ENCODE measurements at regions not wholly inside any gene's neighbourhood (a gene's known extent, or its start where the extent isn't known, plus 50 kb on each side); places are given as distances from the start of the nearest gene placed in this dataset.
A peak's percentile ranks its signal among the peaks of the same experiment; 100 is the strongest.

DNA sequence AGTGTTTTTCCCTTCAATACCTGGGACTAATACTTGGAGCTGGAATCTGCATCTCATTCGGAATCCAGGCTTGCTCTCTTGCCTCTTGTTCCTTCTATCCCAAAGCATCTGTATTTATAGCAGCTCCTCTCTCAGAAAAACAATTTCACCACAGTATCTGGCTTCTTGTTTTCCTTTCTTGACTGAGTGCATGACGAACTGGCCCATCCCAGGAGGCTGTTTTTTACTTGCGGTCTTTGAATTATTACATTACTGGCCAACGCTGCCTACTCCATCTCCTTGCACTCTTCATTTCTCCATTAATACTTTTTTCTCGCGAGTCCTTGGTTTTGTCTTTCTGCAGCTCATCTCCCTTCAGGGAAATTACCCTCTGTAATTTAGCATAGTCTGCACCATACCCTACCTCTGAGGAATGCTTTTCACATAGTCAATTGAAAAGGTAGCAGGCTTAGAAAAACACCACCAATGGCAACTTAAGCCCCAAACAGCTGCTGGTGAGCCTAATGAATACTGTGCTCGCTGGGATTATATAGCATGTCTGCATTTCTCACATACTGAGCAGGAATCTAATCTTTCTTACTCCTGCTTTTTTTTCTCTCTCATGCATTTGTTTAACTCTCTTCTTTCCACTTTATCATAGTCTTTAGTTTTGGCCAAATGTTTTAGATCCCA is 277.4 kb upstream of the SESN3 start:
- DNase-seq = no peak

DNA sequence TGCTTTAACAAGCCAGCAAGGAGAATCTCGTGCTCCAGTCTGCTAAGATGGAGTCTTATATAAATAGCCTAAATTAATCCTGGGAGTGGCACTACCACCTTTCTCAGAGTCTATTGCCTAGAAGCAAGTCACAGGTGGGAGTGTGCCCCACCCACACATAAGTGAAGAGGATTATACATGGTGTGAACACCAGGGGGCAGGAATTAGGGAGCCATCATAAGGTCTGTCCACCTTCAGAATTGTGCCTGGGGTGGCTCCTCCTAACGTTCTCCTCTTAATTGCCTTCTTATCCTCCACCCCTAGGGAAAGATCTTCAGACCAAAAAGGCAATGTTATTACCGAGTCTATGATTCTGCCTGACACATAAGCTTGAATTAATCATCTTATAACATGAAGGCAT is 276.8 kb upstream of the SESN3 start:
- peak; percentile 7 for DNase-seq

DNA sequence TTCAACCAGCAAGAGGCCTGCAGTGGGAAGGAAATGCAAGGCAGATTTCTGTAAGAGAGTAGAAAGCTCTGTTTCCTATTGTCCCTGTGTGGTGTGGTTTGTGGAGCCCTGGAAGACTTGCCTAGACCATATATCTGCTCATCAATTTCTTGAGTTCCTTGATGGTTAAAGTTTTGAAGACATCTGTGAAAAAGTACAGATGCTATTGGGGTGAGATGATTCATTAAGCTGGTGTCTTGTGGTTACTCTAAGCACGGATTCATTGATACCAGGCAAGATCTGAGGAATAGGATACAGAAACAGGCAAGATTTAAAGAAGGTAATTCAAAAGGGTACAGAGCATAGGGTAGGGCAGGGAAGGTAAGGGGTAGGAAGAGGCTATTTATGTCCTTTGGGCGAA is 275.8 kb upstream of the SESN3 start:
- DNase-seq = no peak

DNA sequence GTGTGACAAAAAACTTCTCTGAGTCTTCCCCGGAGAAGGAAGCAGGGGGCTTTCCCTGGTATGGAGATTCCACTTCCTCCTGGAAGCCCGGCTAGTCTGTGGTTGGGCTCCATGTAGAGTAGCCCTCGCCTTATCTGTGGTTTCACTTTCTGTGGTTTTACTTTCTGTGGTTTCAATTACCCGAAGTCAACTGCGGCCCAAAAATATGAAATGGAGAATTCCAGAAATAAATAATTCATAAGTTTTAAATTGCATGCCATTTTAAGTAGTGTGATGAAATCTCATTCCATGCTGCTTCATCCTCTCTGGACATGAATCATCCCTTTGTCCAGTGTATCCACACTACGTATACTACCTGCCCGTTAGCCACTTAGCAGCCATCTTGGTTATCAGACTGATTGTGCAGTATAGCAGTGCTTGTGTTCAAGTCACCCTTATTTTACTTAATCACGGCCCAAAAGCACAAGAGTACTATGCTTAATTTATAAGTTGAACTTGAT is 275.0 kb upstream of the SESN3 start:
- no peak for DNase-seq

DNA sequence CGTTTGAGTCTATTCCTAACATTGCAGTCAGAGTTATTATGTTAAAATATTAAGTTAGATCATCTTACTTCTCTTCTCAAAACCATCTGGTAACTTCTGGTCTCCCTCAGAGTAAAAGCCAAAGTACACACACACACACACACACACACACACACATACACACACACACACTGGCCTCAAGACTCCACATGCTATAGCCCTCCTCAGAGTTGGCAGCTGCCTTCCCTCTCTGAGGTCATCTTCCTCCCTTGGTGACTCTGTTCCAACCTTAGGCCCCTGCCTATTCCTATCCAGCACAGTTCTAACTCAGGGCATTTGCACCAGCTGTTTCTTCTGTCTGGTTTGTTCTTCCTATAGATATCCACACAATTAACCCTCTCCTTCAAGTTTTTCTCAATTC is 272.0 kb upstream of the SESN3 start:
- no peak for DNase-seq

DNA sequence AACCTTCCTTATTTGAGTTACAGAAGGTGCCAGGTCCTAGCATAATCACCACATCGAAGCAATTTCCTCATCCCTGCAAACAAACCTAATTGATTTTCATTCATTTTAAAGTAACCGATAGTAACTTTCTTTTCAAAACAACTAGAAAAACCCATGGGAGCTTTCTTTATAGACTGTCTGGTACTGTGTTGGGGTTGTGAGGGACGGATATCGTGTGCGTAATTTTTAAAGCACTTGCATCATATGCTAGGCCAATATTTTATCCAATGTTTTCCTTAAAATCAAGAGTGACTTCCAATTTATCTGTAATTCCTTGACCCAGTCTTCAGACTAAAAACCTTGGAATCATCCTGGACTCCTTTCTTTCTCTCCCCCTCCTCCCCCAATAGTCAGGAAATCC is 271.5 kb upstream of the SESN3 start:
- no peak for DNase-seq

DNA sequence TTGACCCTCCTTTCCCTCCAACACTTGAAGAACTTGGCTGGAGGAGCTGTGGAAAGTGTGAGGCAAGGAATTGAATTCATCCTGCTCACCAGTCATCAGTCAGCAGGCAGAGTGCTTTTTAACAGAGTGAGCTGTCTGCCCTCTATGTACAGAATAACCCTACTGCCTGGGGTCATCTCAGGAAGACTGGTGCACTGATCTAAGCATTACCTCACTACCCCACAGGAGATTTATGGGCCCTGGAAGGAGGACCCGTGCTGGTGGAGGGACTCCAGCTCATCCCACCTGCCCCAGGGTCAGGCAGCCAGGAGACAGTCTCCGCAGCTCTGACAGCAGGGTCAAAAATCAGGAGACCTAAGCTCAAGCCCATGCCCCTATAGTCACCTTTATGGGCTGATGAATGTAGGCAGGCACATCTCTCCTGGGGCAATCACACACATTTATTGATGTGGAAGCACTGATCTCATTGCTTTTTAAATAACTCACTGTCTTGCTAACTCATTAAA is 270.8 kb upstream of the SESN3 start:
- DNase-seq = no peak

DNA sequence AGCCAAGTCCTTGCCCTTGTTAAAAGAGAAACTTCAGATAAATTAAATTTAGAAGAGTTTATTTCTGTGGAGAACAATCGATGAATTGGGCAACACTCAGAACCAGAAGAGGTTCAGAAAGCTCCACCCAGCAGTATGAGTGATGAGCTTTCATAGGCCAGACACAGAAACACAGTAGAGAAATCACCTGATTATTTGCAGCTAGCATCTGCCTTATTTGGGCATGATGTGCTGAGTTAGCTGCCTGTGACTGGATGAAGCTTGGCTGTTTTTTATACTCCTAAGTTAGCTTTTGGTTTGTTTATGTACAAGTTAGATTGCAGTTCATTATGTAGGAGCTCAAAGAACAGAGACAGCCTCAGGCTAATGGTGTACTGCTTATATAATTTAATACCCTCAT is 269.5 kb upstream of the SESN3 start:
- no peak for DNase-seq

GRCh38 chr11:95499516-95500135 is 268.6 kb upstream of the SESN3 start:
- no peak for DNase-seq

GRCh38 chr11:95498722-95499425 is 267.9 kb upstream of the SESN3 start:
- no peak for DNase-seq

- DNase-seq = no peak
Observed at GRCh38 chr11:95496901-95497300, 265.9 kb upstream of the SESN3 start.

DNA sequence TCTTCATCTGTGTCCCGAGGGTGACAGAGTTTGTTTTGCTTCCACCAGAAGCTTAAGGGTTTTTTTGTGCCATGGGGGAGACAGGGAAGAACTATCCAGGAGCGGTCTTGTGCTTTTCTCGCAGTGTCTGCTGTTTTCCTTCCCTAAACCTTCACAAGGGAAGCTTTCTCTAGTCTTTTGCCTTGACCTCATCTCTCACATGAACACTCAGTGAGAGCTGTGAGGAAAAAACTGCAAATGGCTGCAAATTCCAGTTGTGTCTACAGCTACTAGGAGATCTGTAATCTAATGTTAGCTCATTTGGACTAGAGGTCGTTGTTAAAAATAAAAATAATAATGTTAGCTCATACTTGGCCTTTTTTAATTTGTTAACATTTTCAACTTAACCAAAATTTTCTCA is 264.7 kb upstream of the SESN3 start:
- DNase-seq = no peak

DNA sequence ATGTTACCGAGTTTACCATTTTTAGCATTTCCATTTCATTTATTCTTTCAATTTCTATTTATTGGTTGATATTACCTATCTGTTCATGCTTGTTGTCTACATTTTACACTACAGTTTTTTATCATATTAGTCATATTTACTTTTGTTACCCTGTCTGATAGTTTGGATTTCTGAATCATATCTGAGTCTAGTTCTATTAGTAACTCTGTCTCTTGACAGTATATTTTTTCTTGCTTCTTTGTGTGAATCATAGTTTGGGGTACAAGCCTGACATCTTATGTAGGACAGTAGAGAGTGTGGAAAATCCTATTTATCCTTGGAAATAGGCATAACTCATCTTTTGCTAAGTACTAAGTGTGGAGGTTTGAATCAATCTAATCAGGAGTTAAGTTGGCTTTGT is 263.9 kb upstream of the SESN3 start:
- DNase-seq = no peak

DNA sequence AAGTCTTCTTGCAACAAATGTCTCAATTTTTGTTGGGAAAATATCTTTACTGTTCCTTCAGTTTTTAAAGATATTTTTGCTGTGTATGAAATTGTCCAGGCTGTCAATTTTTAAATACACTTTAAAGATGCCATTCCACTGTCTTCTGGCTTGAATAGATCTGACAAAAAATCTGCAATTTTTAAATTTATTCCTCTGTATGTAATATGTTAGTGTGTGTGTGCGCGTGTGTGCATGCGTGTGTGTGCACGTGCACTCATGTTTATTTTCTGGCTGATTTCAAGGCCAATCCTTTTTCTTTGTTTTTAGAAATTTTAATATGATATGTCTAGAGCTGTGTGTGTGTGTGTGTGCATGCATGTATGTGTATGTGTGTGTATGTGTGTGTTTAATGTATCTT is 263.2 kb upstream of the SESN3 start:
- DNase-seq = no peak

DNA sequence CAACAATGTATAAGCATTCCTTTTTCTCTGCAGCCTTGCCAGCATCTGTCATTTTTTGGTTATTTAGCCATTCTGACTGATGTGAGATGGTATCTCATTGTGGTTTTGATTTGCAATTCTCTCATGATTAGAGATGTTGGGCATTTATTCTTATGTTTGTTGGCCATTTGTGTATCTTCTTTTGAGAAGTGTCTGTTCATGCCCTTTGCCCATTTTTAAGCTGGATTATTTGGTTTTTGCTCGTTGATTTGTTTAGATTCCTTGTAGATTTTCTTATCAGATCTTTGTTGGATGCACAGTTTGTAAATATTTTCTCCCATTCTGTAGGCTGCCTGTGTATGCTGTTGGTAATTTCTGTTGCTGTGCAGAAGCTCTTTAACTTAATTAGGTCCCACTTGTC is 259.6 kb upstream of the SESN3 start:
- no peak for DNase-seq

GRCh38 chr11:95487938-95488337 is 256.9 kb upstream of the SESN3 start:
- DNase-seq = no peak

GRCh38 chr11:95487391-95487790 is 256.4 kb upstream of the SESN3 start:
- no peak for DNase-seq

DNA sequence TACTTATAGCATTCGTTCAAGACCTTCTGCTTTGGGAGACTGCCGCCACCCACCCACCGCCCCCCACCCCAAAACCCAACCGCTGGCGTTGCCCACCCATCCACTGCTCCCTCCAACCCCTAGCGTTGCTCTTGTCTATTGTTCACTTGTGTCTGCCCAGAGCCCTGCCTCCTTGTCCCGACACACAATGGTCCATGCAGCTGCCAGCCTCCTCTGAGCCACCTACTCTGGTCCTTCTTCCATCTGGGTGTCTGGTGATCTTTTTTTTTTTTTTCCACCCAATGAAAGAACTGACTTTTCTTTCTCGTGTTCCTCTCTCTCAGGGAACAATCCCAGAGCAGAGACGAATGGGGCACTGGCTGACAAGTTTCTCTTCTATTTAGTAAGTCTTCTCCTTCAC is 256.0 kb upstream of the SESN3 start:
- DNase-seq = no peak

DNA sequence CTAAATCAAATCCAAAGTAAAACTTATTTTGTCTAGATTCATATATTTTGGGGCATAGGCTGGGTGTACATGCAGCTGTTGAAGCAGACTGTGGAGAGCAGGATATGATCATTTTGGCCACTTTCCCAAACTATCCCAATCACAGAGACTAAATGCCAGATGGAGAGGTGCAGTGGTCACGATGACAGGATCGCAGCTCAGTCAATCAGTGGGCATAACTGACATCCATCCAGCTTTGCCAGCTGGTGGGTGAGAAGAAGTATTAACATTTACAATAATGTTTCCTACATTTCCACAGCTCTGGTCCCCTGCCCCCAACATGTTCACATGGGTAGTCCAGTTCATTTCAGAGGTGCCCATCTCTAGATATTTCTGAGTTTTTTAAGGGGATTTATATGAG is 255.5 kb upstream of the SESN3 start:
- DNase-seq = no peak

GRCh38 chr11:95485115-95485900 is 254.3 kb upstream of the SESN3 start:
- no peak for DNase-seq

DNA sequence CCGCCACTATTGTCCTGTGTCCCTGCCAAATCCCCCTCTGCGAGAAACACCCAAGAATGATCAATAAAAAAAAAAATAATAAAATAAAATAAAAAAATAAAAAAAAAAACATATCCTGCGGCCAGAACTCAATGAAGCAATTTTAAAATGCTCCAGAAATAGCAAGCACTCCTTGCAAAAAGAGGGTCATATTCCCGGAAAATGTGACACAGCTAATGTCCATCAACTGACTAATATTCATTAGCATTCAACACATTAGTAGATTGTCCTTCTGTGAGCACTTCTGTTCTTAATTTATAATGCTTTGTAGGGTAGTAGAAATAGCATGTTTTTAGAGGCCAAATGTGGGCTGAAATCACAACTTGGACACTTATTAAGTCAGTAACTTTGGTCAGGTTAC is 252.3 kb upstream of the SESN3 start:
- no peak for DNase-seq

DNA sequence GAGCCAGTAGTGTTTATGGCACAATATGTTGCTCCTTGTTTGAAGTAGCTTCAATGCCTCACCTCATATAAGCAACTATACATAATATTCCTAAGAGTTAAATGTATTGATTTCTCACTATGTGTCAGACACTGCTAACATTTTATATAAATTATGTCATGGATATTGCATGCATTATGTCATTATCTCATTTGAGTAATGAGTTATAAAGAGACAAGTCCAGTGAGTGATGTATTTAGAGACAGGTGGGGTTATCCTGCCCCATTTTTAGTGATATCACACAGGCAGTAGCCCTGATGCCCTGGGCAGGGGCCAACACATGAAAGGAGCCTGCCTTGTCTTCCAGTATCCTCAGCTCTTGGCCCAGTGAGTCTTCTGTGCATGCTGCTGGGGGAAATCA is 247.0 kb upstream of the SESN3 start:
- no peak for DNase-seq

DNA sequence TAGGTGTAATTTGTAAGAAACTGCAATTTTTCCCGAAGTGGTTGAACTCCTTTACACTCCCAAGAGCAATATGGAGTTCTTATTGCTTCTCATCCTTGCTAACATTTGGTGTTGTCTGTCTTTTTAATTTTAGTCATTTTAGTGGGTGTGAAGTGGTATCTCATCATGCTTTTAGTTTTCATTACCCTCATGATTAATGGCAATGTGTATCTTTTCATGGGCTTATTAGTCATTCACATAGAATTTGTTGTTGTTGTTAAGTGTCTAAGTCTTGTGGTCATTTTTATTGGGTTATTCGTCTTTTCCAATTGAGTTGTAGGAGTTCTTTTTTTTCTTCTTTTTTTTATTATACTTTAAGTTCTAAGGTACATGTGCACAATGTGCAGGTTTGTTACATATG is 238.3 kb upstream of the SESN3 start:
- DNase-seq = no peak

Data from CD4-positive, alpha-beta T cell treated with Interleukin-21 for 1 hour (primary cell).